Frontal cortex (tissue), 3 donors: ENCODE measurements at regions not wholly inside any gene's neighbourhood (a gene's known extent, or its start where the extent isn't known, plus 50 kb on each side); places are given as distances from the start of the nearest gene placed in this dataset.

ENCODE experiments used
- DNase-seq, 2 donors: peaks; one replicate each; pipeline ENCODE4 v3.0.0; 2012; ENCODE audit warnings: low spot score in 2 of 2
- FAIRE-seq: peaks from 2 replicates; lab custom pipeline; 2012; peaks lifted over from hg19 to GRCh38; lab: Jason Lieb, UNC
- donor health status: control.
- donor health status: control.
- donor health status: control.

DNA sequence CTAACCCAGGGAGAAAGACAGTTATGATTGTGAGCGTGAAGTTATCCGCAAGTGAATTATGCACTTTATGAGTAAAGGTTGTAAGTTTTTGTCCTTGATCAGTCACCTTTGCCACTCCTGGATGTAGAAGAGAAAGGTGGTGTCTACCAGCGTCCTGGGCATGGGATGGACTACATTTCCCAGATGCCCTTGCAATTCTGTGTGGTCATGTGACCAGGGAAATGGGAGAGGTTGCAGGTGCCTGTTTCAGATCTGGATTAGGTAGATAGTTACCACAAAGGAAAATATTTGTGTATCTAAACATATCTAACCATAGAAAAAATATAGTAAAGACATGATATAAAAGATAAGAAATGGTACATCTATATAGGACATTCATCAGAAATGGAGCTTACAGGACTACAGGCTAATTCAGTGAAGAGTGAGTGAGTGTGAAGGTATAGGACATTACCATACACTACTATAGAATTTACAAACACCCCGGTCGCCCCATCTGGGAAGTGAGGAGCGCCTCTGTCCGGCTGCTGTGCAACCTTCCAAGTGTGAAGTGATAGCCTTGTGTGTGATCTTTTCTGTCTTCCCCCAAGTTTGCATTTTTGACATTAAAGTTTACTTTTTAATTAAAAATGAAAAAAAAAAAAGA is 51.6 kb upstream of the CACNA1A start:
- no peak for DNase-seq
- FAIRE-seq, result no peak

DNA sequence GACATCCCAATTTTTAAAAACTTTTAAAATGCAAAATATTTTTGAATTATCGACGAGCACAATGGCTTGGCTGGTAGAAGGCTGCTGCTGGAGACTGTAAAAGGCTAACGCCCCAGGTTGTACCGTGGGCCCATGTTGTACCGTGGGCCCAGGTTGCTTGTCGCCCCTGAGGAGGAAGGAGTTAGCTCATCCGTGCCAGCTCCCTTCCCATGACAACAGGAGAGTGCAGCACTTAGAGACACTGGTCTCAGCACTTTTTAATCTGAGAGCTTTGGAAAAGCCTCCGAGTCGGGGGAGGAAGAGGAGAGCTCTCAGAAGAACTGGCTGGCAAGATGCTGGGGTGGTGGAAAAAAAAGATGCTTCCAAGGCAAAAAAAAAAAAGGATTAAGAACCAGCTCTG is 50.3 kb upstream of the CACNA1A start:
- DNase-seq (no peak), FAIRE-seq (no peak)
